ENCODE measurements at regions not wholly inside any gene's neighbourhood (a gene's known extent, or its start where the extent isn't known, plus 50 kb on each side); places are given as distances from the start of the nearest gene placed in this dataset.

GRCh38 chr4:138063581-138063980 lies 178.6 kb downstream of the SLC7A11 start:
- no peak for TF ChIP-seq CTCF (IDR thresholded peaks at IDR 0.05; ENCODE audit: borderline replicate concordance, extremely low read depth, low read length, poor library complexity, severe bottlenecking)
- TF ChIP-seq EZH2 (IDR thresholded peaks at IDR 0.05; ENCODE audit: borderline replicate concordance, low read depth, low read length, severe bottlenecking): no peak
